ENCODE measurements at regions not wholly inside any gene's neighbourhood (a gene's known extent, or its start where the extent isn't known, plus 50 kb on each side); places are given as distances from the start of the nearest gene placed in this dataset.

- no peaks in the 10 kb centered on the region for H4K20me1 ChIP-seq (ENCODE audit: control insufficient read depth, insufficient read depth, low read depth, low read length)
- H3K4me3 ChIP-seq (ENCODE audit: low read length) = no peak overlapping the region
- H3K79me2 ChIP-seq (ENCODE audit: control insufficient read depth, low read length) = no peaks in the 10 kb centered on the region
- H3K27me3 ChIP-seq (ENCODE audit: control insufficient read depth, low read length) = no peaks in the 10 kb centered on the region
- no peaks in the 10 kb centered on the region for H3F3A ChIP-seq (ENCODE audit: control insufficient read depth, insufficient read depth)
- H3K36me3 ChIP-seq (ENCODE audit: control insufficient read depth, low read length) = no peaks in the 10 kb centered on the region
- H3K27ac ChIP-seq (ENCODE audit: low read depth, low read length) = no peak overlapping the region
- H3K4me1 ChIP-seq (ENCODE audit: control insufficient read depth, low read length) = no peaks in the 10 kb centered on the region
- no peak for TF ChIP-seq EZH2phosphoT487 (IDR thresholded peaks at IDR 0.05; ENCODE audit: borderline replicate concordance, low read length)
- no peak for TF ChIP-seq CTCF (IDR thresholded peaks at IDR 0.05; ENCODE audit: low read depth, low read length, poor library complexity, severe bottlenecking)
- no peaks in the 10 kb centered on the region for H3K9me2 ChIP-seq (replicated peaks; ENCODE audit: control insufficient read depth, low read length)
- no peak overlapping the region for H3K4me2 ChIP-seq (ENCODE audit: low read length)
- H3K9me3 ChIP-seq (ENCODE audit: control insufficient read depth, insufficient read depth, low read length) = no peaks in the 10 kb centered on the region
Measured at GRCh38 chr10:10392511-10392910, 625.2 kb upstream of the CELF2 start.

GRCh38 chr10:10394933-10395658 is 622.6 kb upstream of the CELF2 start:
- H3F3A ChIP-seq (ENCODE audit: control insufficient read depth, insufficient read depth) = no peaks in the 10 kb centered on the region
- H3K9me3 ChIP-seq (ENCODE audit: control insufficient read depth, insufficient read depth, low read length) = no peaks in the 10 kb centered on the region
- H3K27ac ChIP-seq (ENCODE audit: low read depth, low read length) = no peak overlapping the region
- no peaks in the 10 kb centered on the region for H3K36me3 ChIP-seq (ENCODE audit: control insufficient read depth, low read length)
- H3K79me2 ChIP-seq (ENCODE audit: control insufficient read depth, low read length) = no peaks in the 10 kb centered on the region
- H4K20me1 ChIP-seq (ENCODE audit: control insufficient read depth, insufficient read depth, low read depth, low read length) = no peaks in the 10 kb centered on the region
- H3K27me3 ChIP-seq (ENCODE audit: control insufficient read depth, low read length) = no peaks in the 10 kb centered on the region
- TF ChIP-seq EZH2phosphoT487 (IDR thresholded peaks at IDR 0.05; ENCODE audit: borderline replicate concordance, low read length) = no peak
- TF ChIP-seq CTCF (IDR thresholded peaks at IDR 0.05; ENCODE audit: low read depth, low read length, poor library complexity, severe bottlenecking) = no peak
- no peaks in the 10 kb centered on the region for H3K9me2 ChIP-seq (replicated peaks; ENCODE audit: control insufficient read depth, low read length)
- H3K4me2 ChIP-seq (ENCODE audit: low read length) = no peak overlapping the region
- H3K4me3 ChIP-seq (ENCODE audit: low read length) = no peak overlapping the region
- H3K4me1 ChIP-seq (ENCODE audit: control insufficient read depth, low read length) = no peaks in the 10 kb centered on the region

- Histone ChIP-seq H4K20me1 (ENCODE audit: control insufficient read depth, insufficient read depth, low read depth, low read length) (no peaks in the 10 kb centered on the region), H3K4me1 (ENCODE audit: control insufficient read depth, low read length) (no peaks in the 10 kb centered on the region), H3K27me3 (ENCODE audit: control insufficient read depth, low read length) (no peaks in the 10 kb centered on the region), H3K27ac (ENCODE audit: low read depth, low read length) (no peak overlapping the region), H3K79me2 (ENCODE audit: control insufficient read depth, low read length) (no peaks in the 10 kb centered on the region), H3K36me3 (ENCODE audit: control insufficient read depth, low read length) (no peaks in the 10 kb centered on the region), H3K9me3 (ENCODE audit: control insufficient read depth, insufficient read depth, low read length) (no peaks in the 10 kb centered on the region), H3K4me2 (ENCODE audit: low read length) (no peak overlapping the region), H3F3A (ENCODE audit: control insufficient read depth, insufficient read depth) (no peaks in the 10 kb centered on the region), H3K4me3 (ENCODE audit: low read length) (no peak overlapping the region), H3K9me2 (replicated peaks; ENCODE audit: control insufficient read depth, low read length) (no peaks in the 10 kb centered on the region)
- TF ChIP-seq EZH2phosphoT487 (IDR thresholded peaks at IDR 0.05; ENCODE audit: borderline replicate concordance, low read length) (no peak), CTCF (IDR thresholded peaks at IDR 0.05; ENCODE audit: low read depth, low read length, poor library complexity, severe bottlenecking) (no peak)
Measured at GRCh38 chr10:10396601-10397000, 621.1 kb upstream of the CELF2 start.

All from DOHH2 (cell line).